NCI-H82 (cell line): ENCODE measurements at regions not wholly inside any gene's neighbourhood (a gene's known extent, or its start where the extent isn't known, plus 50 kb on each side); places are given as distances from the start of the nearest gene placed in this dataset.
A peak's percentile ranks its signal among the peaks of the same experiment; 100 is the strongest.

Source experiments
- DNase-seq: peaks from one replicate; lab custom pipeline; 2025; lab: John Stamatoyannopoulos, UW

DNA sequence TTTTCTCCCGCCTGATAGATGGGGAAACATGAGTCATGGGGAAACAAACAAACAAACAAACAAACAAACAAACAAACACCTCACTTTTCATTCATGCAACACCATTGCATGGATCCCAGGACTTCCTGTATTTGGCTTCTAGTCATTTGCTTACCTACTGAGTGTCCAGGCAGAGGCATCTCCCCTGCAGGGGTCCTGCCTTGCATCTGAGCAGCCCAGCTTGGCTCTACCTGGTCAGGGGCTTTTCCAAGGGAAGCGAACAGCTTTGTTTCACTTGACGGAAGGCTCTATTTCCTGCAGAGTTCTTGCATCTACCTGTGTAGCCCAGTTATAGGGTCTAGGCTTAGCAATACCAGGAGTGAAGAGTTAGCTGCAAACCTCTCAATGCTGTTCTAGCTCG lies 374.2 kb downstream of the GATA3 start:
- DNase-seq: no peak

- DNase-seq: no peak
These were observed 375.8 kb downstream of the GATA3 start for GRCh38 chr10:8430321-8430720.

GRCh38 chr10:8431511-8431910 lies 377.0 kb downstream of the GATA3 start:
- DNase-seq: no peak

GRCh38 chr10:8435186-8436055 lies 380.9 kb downstream of the GATA3 start:
- no peak for DNase-seq

GRCh38 chr10:8437896-8438295 lies 383.4 kb downstream of the GATA3 start:
- DNase-seq: no peak

DNA sequence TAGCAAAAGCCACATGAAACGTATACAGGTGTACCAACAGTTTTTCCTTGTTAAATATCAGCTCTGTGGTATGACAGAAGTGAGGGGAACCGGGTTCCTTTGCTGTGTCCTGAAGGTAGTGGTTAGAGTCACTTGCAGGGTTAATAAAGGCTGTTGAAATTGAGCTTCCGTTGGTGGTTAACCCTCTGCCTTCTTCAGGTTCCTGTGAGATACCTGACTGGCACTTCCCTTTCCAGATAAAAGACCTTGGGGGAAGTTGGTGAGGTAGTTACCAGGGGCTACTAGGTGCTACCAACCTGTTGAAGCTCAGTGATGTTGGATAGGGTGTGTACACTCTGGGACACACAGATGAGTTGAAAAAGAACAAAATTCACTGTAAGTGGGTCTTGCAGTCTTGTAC lies 384.1 kb downstream of the GATA3 start:
- DNase-seq: no peak

DNA sequence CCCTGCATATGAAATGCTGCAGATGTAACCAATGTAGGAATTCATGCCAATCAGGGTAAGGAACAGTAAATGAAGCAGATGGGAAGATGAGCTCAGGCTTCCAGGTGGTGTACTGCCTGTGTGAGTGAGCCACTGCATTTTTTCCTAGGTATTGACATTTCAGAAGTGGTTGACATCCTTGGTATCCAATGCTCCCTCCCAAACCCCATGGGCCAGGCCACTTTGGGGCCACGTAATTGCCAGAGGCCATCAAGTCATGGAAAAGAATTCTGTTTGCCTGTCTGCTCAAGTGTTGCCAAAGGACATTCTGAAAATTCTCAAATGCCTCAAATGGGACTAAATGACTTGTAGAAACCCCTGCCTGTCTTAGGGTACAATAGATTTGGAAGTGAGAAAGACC lies 384.6 kb downstream of the GATA3 start:
- no peak for DNase-seq

DNA sequence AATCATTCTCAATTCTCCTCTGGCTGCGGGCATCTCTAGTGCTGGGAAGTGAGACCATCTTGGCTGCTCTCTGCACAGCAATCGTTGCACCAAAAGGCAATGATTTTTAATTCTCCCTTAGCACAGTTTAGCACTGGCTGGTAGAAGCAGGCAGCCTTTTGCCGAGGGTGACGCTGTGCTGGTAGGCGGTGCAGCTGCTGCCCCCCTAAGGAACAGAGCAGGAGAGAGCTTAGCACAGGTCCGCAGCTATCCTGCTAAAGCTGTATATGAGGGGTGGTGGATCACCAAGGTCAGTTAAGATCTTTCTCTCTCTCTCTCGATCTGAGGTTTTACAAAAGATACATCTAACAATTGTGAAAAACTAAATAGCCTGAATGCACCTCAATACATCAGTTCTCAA lies 390.1 kb downstream of the GATA3 start:
- peak; percentile 5 for DNase-seq

GRCh38 chr10:8445353-8445752 lies 390.9 kb downstream of the GATA3 start:
- DNase-seq: no peak

DNA sequence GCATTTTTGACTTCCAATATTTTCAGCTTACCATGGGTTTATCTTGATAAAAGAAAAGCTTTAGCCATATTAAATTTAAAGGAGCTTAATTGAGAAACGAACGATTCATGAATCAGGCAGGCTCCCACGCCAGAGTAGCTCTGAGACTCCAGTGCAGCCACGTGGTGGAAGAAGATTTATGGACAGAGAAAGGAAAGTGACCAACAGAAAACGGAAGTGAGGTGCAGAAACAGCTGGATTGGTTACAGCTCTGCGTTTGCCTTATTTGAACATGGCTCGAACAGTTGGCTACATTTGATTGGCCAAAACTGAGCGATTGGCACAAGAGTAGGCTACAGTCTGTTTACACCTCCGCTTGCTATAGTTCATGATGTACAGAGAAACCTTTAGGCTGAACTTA lies 395.4 kb downstream of the GATA3 start:
- no peak for DNase-seq

DNA sequence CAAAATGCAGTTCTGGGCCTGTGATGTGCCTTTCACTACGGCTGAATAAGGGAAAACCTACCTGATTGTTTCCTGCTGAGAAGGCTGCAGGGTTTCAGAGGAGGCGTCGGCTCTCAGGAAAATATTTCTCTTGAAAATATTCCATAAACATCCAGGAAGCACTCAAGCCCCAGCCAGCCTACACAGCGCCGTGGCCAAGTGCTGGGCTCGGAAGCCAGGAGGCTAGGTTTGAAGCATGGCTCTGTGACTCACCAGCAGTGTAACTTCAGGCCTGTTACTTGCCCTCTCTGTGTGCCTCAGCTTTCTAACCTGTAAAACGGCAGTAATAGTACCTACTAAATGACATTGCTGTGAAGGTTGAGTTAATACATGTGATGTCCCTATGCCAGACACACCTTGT lies 399.1 kb downstream of the GATA3 start:
- no peak for DNase-seq

- DNase-seq: no peak
These were observed 399.9 kb downstream of the GATA3 start for GRCh38 chr10:8454357-8454756.

GRCh38 chr10:8455181-8455580 lies 400.7 kb downstream of the GATA3 start:
- DNase-seq: no peak

DNA sequence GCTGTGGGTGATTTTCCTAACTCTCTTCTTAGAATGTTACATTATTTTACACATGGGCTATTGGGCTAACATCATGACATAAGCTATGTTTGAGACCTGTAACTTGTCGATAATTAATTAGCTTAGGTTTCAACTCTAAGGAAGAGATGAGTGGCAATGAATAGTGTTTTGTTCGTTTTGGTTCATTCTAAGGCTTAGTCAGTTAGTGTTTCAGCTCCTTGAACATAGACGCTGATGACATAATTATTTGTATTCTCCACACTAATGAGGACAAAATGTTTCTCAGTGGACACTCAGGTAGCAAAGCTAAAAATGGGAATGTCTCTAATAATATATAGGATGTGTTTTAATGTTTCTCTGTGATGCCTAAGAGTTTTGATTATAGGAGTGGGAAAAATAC lies 401.9 kb downstream of the GATA3 start:
- DNase-seq: no peak

DNA sequence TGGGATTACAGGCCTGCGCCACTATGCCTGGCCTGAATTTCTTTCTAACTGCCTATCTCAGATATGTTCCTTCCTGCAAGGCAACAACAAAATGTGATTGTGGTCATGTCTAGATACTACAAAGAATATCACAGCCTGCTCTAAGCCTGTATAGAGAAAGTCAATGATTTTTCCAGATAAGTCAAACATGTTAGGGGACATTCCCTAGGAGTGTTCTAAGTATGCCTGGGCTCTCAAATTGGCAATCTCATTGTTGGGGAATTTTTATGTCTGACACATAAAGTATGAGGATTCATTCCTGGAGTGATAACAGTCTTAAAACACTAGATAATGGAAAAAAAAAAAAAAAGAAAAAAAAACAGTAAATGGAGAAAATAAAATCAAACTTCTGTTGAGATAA lies 406.1 kb downstream of the GATA3 start:
- DNase-seq: no peak

- no peak for DNase-seq
These were observed 408.1 kb downstream of the GATA3 start for GRCh38 chr10:8462565-8462964.

GRCh38 chr10:8463853-8464252 lies 409.4 kb downstream of the GATA3 start:
- no peak for DNase-seq

- no peak for DNase-seq
These were observed 414.0 kb downstream of the GATA3 start for GRCh38 chr10:8468477-8468876.

DNA sequence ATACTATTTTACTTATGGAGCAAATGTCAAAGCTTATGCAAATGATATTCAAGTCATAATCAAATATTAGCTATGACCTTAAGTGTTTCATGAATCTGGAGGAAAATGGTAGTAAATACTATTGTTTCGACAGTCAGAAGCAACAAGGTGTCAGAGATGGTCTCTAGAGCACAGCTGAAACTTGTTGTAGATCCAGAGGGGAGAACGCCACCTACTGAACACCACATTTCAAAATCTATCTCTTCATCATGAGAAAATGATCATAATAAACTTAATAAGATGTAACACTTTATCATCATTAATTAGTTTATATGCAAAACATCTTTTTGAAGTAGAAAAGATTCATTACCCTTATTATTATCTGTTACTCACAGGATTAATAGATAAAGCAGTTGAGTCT lies 418.7 kb downstream of the GATA3 start:
- no peak for DNase-seq

GRCh38 chr10:8477300-8477699 lies 422.8 kb downstream of the GATA3 start:
- no peak for DNase-seq

GRCh38 chr10:8481718-8482504 lies 427.4 kb downstream of the GATA3 start:
- DNase-seq: no peak

DNA sequence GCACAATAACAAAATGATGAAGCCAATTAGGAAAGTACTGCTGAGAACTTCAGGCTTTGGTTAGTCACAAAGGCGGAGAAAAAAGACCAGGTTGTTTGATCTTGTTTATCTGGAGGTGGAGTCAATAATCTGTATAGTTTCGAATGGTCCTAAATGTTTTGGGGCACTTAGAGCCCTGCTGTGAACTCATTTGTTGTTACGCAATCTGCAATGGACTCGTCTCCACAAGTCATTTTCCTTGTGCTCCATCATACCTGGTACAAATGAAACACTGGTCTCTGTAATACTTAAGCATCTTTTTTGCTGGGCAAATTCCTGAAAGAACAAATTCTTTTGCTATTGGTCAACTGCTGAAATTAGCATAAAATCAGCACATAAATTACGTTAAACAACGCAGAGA lies 430.5 kb downstream of the GATA3 start:
- DNase-seq: no peak

- no peak for DNase-seq
These were observed 432.9 kb downstream of the GATA3 start for GRCh38 chr10:8487346-8487745.
